Endothelial cell of umbilical vein (primary cell): ENCODE measurements at regions not wholly inside any gene's neighbourhood (a gene's known extent, or its start where the extent isn't known, plus 50 kb on each side); places are given as distances from the start of the nearest gene placed in this dataset.

Source experiments
- BruUV-seq: library from RNA; stranded (reverse); fragments of 400-500 nt; replicated peaks from 2 replicates; lab custom pipeline; 2021; lab: Mats Ljungman, UMichigan
- CTCF ChIA-PET: fragments of 300-600, 350-600 bp; sonication (Branson Sonifier 250); formaldehyde crosslinking; loops from one replicate; lab custom pipeline; 2021; ENCODE audit warnings: antibody characterized with exemption, inconsistent platforms; lab: Charles Lee
- POLR2A ChIA-PET: fragments of 300-600, 350-600 bp; sonication (Branson Sonifier 250); formaldehyde crosslinking; loops from one replicate; lab custom pipeline; 2021; ENCODE audit warnings: antibody characterized with exemption, inconsistent platforms; lab: Charles Lee
- DNase-seq: peaks from one replicate; pipeline ENCODE4 v3.0.0-alpha.2; 2011; ENCODE audit warnings: low read depth, low spot score
- FAIRE-seq: peaks from 2 replicates; lab custom pipeline; 2011; peaks lifted over from hg19 to GRCh38; lab: Jason Lieb, UNC
- H2AFZ ChIP-seq: 2 replicates; pipeline ENCODE4 v1.6.0; 2012; ENCODE audit warnings: low read depth, low read length, control low read depth, inconsistent platforms
- H3K27ac ChIP-seq: 2 replicates; pipeline ENCODE4 v1.5.1; 2011; ENCODE audit warnings: low read depth, mild to moderate bottlenecking, control low read depth, low read length, moderate library complexity; ENCODE audit not compliant: insufficient read depth
- H3K27me3 ChIP-seq, 2 experiments: 2 replicates each; pipeline versions ENCODE4 v1.6.0 to v1.6.1; 2011; ENCODE audit warnings: low read length in 2 of 2, mixed read lengths in 1 of 2; ENCODE audit not compliant: control insufficient read depth in 2 of 2, insufficient read depth in 2 of 2
- H3K36me3 ChIP-seq, 2 experiments: 2 replicates in 1 of 2; 3 replicates in 1 of 2; pipeline ENCODE4 v1.5.1; 2011; ENCODE audit warnings: low read length in 2 of 2, mild to moderate bottlenecking in 1 of 2, moderate library complexity in 1 of 2; ENCODE audit not compliant: control insufficient read depth in 2 of 2, insufficient read depth in 2 of 2; ENCODE audit errors: extremely low read depth in 1 of 2
- H3K4me1 ChIP-seq: 3 replicates; pipeline ENCODE4 v1.5.1; 2011; ENCODE audit warnings: mild to moderate bottlenecking, low read length; ENCODE audit not compliant: control insufficient read depth, insufficient read depth; ENCODE audit errors: extremely low read depth
- H3K4me2 ChIP-seq: 2 replicates; pipeline ENCODE4 v1.6.1; 2011; ENCODE audit warnings: low read length, control low read depth, mixed read lengths; ENCODE audit not compliant: insufficient read depth
- H3K4me3 ChIP-seq, 3 experiments: fragments of 200-600 bp in 1 of 3; sonication (generic), shearing (Covaris generic) in 1 of 3; replicated peaks in 1 of 3; 2 replicates each; pipeline ENCODE4 v1.5.1; 2011 to 2016; ENCODE audit warnings: control low read depth in 3 of 3, low read length in 3 of 3, mild to moderate bottlenecking in 2 of 3, inconsistent platforms in 1 of 3, low read depth in 1 of 3, moderate library complexity in 1 of 3; ENCODE audit not compliant: insufficient read depth in 1 of 3
- H3K79me2 ChIP-seq: 2 replicates; pipeline ENCODE4 v1.6.0; 2012; ENCODE audit warnings: low read length, inconsistent platforms; ENCODE audit not compliant: control insufficient read depth, insufficient read depth
- H3K9ac ChIP-seq: replicated peaks from 2 replicates; pipeline ENCODE3; 2011; ENCODE audit warnings: low read length, control low read depth; ENCODE audit not compliant: insufficient read depth; ENCODE audit errors: extremely low read depth
- H3K9me1 ChIP-seq: replicated peaks from 3 replicates; pipeline ENCODE4 v1.6.0; 2011; ENCODE audit warnings: mild to moderate bottlenecking, low read length; ENCODE audit not compliant: control insufficient read depth, insufficient read depth; ENCODE audit errors: extremely low read depth
- H3K9me3 ChIP-seq: replicated peaks from 2 replicates; pipeline ENCODE4 v1.5.1; 2012; ENCODE audit warnings: low read length, inconsistent platforms; ENCODE audit not compliant: control insufficient read depth, insufficient read depth
- H4K20me1 ChIP-seq: replicated peaks from 2 replicates; pipeline ENCODE3; 2011; ENCODE audit warnings: mild to moderate bottlenecking, low read length; ENCODE audit not compliant: control insufficient read depth, insufficient read depth; ENCODE audit errors: extremely low read depth
- EZH2 ChIP-seq: IDR thresholded peaks from 2 replicates; pipeline ENCODE4 v1.6.1; 2012; ENCODE audit warnings: borderline replicate concordance, low read depth, mild to moderate bottlenecking, moderate library complexity, low read length, inconsistent platforms; ENCODE audit not compliant: severe bottlenecking
- FOS ChIP-seq: IDR thresholded peaks from 2 replicates; pipeline ENCODE4 v1.6.1; 2011; ENCODE audit warnings: mild to moderate bottlenecking, low read length, moderate library complexity, borderline replicate concordance; ENCODE audit not compliant: insufficient read depth
- GATA2 ChIP-seq: IDR thresholded peaks from 2 replicates; pipeline ENCODE4 v1.7.0; 2011; ENCODE audit warnings: low read depth, mild to moderate bottlenecking, moderate library complexity, mixed read lengths, low read length; ENCODE audit not compliant: insufficient read length, insufficient read depth
- JUN ChIP-seq: IDR thresholded peaks from 2 replicates; pipeline ENCODE4 v1.6.1; 2011; ENCODE audit warnings: borderline replicate concordance, low read depth; ENCODE audit not compliant: insufficient read length, insufficient read depth
- MYC ChIP-seq: IDR thresholded peaks from one replicate; pipeline ENCODE4 v1.6.1; 2011; ENCODE audit warnings: mild to moderate bottlenecking, low read depth, low read length
- POLR2A ChIP-seq: IDR thresholded peaks from 2 replicates; pipeline ENCODE4 v1.6.1; 2012; ENCODE audit warnings: low read depth, mild to moderate bottlenecking, control low read depth, low read length
- POLR2AphosphoS5 ChIP-seq: IDR thresholded peaks from 2 replicates; pipeline ENCODE4 v1.6.1; 2012; ENCODE audit warnings: low read depth, mild to moderate bottlenecking, control low read depth, low read length, moderate library complexity; ENCODE audit not compliant: insufficient read depth
- dilution Hi-C: fragments of 300-500 bp; cut with MboI; formaldehyde crosslinking; loops from one replicate; pipeline ENCODE4 v1.15.0; 2019; ENCODE audit warnings: low sequenced_read_pairs; ENCODE audit not compliant: extremely low pct_ligation_motif_present
- intact Hi-C: fragments of 100-400 bp; cut with micrococcal nuclease; formaldehyde crosslinking; loops from one replicate; pipeline ENCODE4 v1.10.0; 2022
- TF ChIP-seq, protein P1 (sequence below), 2 donors: IDR thresholded peaks; 1 replicate in 1 of 2; 2 replicates in 1 of 2; pipeline ENCODE4 v1.5.1; 2011; ENCODE audit warnings: low read length in 2 of 2, mild to moderate bottlenecking in 2 of 2, moderate library complexity in 2 of 2, control low read depth in 1 of 2, inconsistent platforms in 1 of 2, low read depth in 1 of 2; ENCODE audit not compliant: insufficient read depth in 1 of 2; ENCODE audit errors: extremely low read depth in 1 of 2
- TF ChIP-seq, protein P2 (sequence below): IDR thresholded peaks from 2 replicates; pipeline ENCODE4 v1.6.1; 2011; ENCODE audit not compliant: insufficient read depth, insufficient read length

DNA sequence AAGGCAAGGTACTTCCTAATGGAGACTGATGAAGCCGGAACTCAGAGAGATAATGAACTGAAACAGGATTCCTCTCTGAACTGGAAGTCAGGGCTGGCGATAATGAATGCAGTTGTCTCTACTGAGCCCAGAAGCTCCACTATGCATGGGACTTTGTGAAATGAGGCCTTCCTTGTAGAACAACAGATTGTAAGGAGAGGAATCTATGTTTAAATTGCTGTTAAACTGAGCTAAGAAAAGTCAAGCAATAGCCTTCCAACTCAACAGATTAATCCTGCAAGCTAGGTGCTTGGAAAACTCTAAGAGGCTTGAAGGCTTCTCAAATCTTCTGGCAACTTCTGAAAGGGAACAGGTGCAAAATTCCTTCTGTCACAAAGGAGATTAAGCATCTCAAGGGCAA, 119.5 kb upstream of the ARHGAP5 start:
- dilution Hi-C loops (no loop called here), intact Hi-C loops (no loop called here)
- ChIA-PET CTCF (no interaction called here), POLR2A (no interaction called here)
- TF ChIP-seq, protein P1, sequence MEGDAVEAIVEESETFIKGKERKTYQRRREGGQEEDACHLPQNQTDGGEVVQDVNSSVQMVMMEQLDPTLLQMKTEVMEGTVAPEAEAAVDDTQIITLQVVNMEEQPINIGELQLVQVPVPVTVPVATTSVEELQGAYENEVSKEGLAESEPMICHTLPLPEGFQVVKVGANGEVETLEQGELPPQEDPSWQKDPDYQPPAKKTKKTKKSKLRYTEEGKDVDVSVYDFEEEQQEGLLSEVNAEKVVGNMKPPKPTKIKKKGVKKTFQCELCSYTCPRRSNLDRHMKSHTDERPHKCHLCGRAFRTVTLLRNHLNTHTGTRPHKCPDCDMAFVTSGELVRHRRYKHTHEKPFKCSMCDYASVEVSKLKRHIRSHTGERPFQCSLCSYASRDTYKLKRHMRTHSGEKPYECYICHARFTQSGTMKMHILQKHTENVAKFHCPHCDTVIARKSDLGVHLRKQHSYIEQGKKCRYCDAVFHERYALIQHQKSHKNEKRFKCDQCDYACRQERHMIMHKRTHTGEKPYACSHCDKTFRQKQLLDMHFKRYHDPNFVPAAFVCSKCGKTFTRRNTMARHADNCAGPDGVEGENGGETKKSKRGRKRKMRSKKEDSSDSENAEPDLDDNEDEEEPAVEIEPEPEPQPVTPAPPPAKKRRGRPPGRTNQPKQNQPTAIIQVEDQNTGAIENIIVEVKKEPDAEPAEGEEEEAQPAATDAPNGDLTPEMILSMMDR (IDR thresholded peaks at IDR 0.05; ENCODE audit: extremely low read depth in 1 of 2, insufficient read depth in 1 of 2, low read depth in 1 of 2, low read length in 2 of 2): no peak
- no peak for TF ChIP-seq GATA2
- no peak for TF ChIP-seq POLR2A
- TF ChIP-seq, protein P2, sequence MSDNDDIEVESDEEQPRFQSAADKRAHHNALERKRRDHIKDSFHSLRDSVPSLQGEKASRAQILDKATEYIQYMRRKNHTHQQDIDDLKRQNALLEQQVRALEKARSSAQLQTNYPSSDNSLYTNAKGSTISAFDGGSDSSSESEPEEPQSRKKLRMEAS: no peak
- TF ChIP-seq FOS: no peak
- TF ChIP-seq MYC: no peak
- TF ChIP-seq POLR2AphosphoS5: no peak
- TF ChIP-seq JUN: no peak
- no peak for TF ChIP-seq EZH2
- Histone ChIP-seq H2AFZ (no peak overlapping the region), H3K9me3 (no peaks in the 10 kb centered on the region), H3K36me3 (no peaks in the 10 kb centered on the region), H3K4me3 (no peak overlapping the region), H3K79me2 (no peaks in the 10 kb centered on the region), H3K27me3 (no peaks in the 10 kb centered on the region), H3K9ac (no peak overlapping the region), H3K9me1 (no peaks in the 10 kb centered on the region), H3K4me2 (no peak overlapping the region), H3K27ac (no peak overlapping the region), H3K4me1 (no peaks in the 10 kb centered on the region), H4K20me1 (no peaks in the 10 kb centered on the region)
- FAIRE-seq (no peak), DNase-seq (no peak)
- no TSS peak for BruUV-seq
